ENCODE measurements at regions not wholly inside any gene's neighbourhood (a gene's known extent, or its start where the extent isn't known, plus 50 kb on each side); places are given as distances from the start of the nearest gene placed in this dataset.

- Mint-ChIP-seq H3K27me3 (peaks cover 24% of the 10 kb centered on the region), H3K36me3 (ENCODE audit: low read depth) (no peaks in the 10 kb centered on the region), H3K9me3 (no peaks in the 10 kb centered on the region), H3K27ac (no peak overlapping the region), H3K4me1 (ENCODE audit: low read depth) (no peaks in the 10 kb centered on the region), H3K4me3 (no peak overlapping the region)
- no peak for DNase-seq
Measured at GRCh38 chr11:119859684-119860083, 130.7 kb upstream of the NECTIN1 start.

DNA sequence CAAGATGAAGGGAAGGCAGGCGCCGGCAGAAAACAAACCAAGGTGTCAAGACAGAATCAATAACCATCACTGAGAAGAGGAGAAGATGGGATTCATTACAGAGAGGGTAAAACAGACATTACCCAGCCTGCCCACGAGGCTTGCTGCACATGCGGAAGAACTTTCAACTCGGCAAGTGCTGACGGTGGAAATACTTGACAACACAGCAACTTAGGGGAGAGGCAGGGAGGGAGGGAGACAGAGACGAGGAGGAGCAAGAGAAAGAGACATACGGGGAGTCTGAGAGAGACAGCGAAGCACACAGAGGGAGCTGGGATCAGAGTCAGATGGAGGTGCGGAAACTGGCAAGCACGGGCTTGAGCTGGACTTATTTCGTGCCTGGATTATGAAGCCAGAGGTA is 129.3 kb upstream of the NECTIN1 start:
- no peak for DNase-seq
- Mint-ChIP-seq H3K9me3 (no peaks in the 10 kb centered on the region), H3K4me1 (ENCODE audit: low read depth) (no peaks in the 10 kb centered on the region), H3K27me3 (peaks cover 24% of the 10 kb centered on the region), H3K4me3 (no peak overlapping the region), H3K27ac (no peak overlapping the region), H3K36me3 (ENCODE audit: low read depth) (no peaks in the 10 kb centered on the region)

GRCh38 chr11:119856681-119857485 is 127.9 kb upstream of the NECTIN1 start:
- Mint-ChIP-seq H3K36me3 (ENCODE audit: low read depth) (no peaks in the 10 kb centered on the region), H3K4me3 (no peak overlapping the region), H3K4me1 (ENCODE audit: low read depth) (no peaks in the 10 kb centered on the region), H3K27ac (no peak overlapping the region), H3K27me3 (peaks cover 22% of the 10 kb centered on the region), H3K9me3 (no peaks in the 10 kb centered on the region)
- no peak for DNase-seq

DNA sequence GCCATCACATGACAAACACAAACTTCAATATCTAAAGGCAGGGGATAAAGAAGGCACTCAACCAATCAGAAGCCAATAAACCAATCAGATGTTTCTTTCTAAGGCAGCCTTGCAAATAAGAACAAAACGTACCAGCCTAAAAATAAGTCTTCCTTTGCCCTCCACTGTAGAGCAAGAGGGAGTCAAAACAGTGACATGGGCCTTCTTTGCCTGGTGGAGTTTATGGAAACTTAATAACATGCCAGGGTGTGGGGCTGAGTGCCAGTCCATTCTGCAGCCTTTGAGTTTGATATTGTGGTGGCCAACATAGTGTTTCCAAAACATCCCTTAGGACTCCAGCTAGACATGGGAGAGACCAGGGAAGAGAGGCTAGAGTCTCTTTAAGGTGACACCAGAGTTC is 126.1 kb upstream of the NECTIN1 start:
- H3K4me1 Mint-ChIP-seq (ENCODE audit: low read depth): no peaks in the 10 kb centered on the region
- no peak overlapping the region for H3K4me3 Mint-ChIP-seq
- peaks cover 21% of the 10 kb centered on the region for H3K27me3 Mint-ChIP-seq
- no peak for DNase-seq
- no peak overlapping the region for H3K27ac Mint-ChIP-seq
- no peaks in the 10 kb centered on the region for H3K36me3 Mint-ChIP-seq (ENCODE audit: low read depth)
- H3K9me3 Mint-ChIP-seq: no peaks in the 10 kb centered on the region

- H3K27me3 Mint-ChIP-seq: peaks cover 21% of the 10 kb centered on the region
- H3K4me3 Mint-ChIP-seq: no peak overlapping the region
Measured at GRCh38 chr11:119854521-119854920, 125.5 kb upstream of the NECTIN1 start.

GRCh38 chr11:119853581-119854360 is 124.8 kb upstream of the NECTIN1 start:
- no peaks in the 10 kb centered on the region for H3K4me1 Mint-ChIP-seq (ENCODE audit: low read depth)
- H3K27me3 Mint-ChIP-seq: peaks cover 23% of the 10 kb centered on the region
- H3K36me3 Mint-ChIP-seq (ENCODE audit: low read depth): no peaks in the 10 kb centered on the region
- H3K4me3 Mint-ChIP-seq: no peak overlapping the region
- no peak overlapping the region for H3K27ac Mint-ChIP-seq
- no peak for DNase-seq
- H3K9me3 Mint-ChIP-seq: no peaks in the 10 kb centered on the region

More at GRCh38 chr11:119854521-119854920, 125.5 kb upstream of the NECTIN1 start:
- no peaks in the 10 kb centered on the region for H3K4me1 Mint-ChIP-seq (ENCODE audit: low read depth)
- H3K27ac Mint-ChIP-seq: no peak overlapping the region
- H3K36me3 Mint-ChIP-seq (ENCODE audit: low read depth): no peaks in the 10 kb centered on the region
- H3K9me3 Mint-ChIP-seq: no peaks in the 10 kb centered on the region
- DNase-seq: no peak

- Mint-ChIP-seq H3K36me3 (ENCODE audit: low read depth) (no peaks in the 10 kb centered on the region), H3K27me3 (peaks cover 15% of the 10 kb centered on the region), H3K9me3 (no peaks in the 10 kb centered on the region), H3K27ac (no peak overlapping the region), H3K4me1 (ENCODE audit: low read depth) (no peaks in the 10 kb centered on the region), H3K4me3 (no peak overlapping the region)
- no peak for DNase-seq
Measured at GRCh38 chr11:119852741-119853140, 123.7 kb upstream of the NECTIN1 start.

DNA sequence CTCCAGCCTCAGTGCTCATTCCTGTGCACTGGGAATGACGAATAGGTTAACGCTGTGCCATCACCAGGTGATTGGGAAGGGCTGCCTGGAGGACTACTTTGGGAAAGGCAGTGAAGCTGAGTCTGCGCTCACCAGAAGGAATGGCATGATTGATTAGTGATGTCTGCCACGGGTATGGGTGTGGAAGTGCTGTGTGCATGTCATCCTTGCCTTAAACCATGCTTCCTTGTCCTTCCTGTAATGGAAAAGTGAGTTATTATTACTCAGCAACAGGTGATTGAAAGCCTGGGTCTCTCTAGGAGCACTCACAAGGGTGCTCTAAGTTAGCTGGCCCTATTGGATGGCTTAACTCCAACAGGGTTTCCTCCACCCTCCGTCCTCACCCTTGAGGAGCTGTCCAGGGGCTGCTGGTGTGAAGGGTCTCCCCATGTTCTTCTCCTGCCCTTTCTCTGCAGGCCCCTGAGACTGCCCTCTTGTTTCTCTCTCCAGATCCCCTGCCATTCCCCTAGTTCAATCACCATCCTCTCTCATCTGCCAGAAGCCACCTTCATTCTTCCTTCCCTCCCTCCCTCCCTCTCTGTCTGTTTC is 121.9 kb upstream of the NECTIN1 start:
- Mint-ChIP-seq H3K9me3 (no peaks in the 10 kb centered on the region), H3K36me3 (ENCODE audit: low read depth) (no peaks in the 10 kb centered on the region)

DNA sequence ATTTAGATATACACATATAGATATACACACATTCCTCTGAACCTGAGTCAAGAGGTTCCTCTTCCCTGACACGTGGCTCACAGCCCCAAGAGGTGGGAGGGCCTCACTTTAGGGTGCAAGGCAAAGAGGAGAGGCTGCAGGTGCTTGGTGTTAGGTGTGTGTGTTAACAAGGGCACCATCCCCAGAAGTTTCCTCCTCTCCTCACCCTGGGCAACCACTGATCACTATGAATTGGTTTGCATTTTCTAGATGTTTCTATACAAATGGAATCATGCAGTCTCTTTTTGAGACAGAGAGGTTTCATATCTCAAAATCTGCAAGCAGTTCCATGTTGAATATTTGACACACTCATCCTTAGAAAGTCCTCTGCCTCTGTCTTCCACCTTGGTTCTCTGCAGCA is 120.9 kb upstream of the NECTIN1 start:
- Mint-ChIP-seq H3K4me3 (no peak overlapping the region), H3K27ac (no peak overlapping the region), H3K9me3 (no peaks in the 10 kb centered on the region), H3K36me3 (ENCODE audit: low read depth) (no peaks in the 10 kb centered on the region), H3K27me3 (peaks cover 12% of the 10 kb centered on the region), H3K4me1 (ENCODE audit: low read depth) (no peaks in the 10 kb centered on the region)
- DNase-seq: no peak

More for the DNA sequence above, 121.9 kb upstream of the NECTIN1 start:
- H3K4me3 Mint-ChIP-seq: no peak overlapping the region
- H3K27me3 Mint-ChIP-seq: peaks cover 11% of the 10 kb centered on the region
- H3K4me1 Mint-ChIP-seq (ENCODE audit: low read depth): no peaks in the 10 kb centered on the region
- DNase-seq: no peak
- no peak overlapping the region for H3K27ac Mint-ChIP-seq

GRCh38 chr11:119847853-119848252 is 118.9 kb upstream of the NECTIN1 start:
- no peaks in the 10 kb centered on the region for H3K4me1 Mint-ChIP-seq (ENCODE audit: low read depth)
- DNase-seq: no peak

GRCh38 chr11:119846374-119846773 is 117.4 kb upstream of the NECTIN1 start:
- Mint-ChIP-seq H3K36me3 (ENCODE audit: low read depth) (no peaks in the 10 kb centered on the region), H3K27ac (no peak overlapping the region), H3K27me3 (peaks cover 15% of the 10 kb centered on the region), H3K4me1 (ENCODE audit: low read depth) (no peaks in the 10 kb centered on the region), H3K4me3 (no peak overlapping the region), H3K9me3 (no peaks in the 10 kb centered on the region)
- no peak for DNase-seq

More at GRCh38 chr11:119847853-119848252, 118.9 kb upstream of the NECTIN1 start:
- H3K4me3 Mint-ChIP-seq: no peak overlapping the region
- H3K9me3 Mint-ChIP-seq: no peaks in the 10 kb centered on the region
- H3K27me3 Mint-ChIP-seq: peaks cover 15% of the 10 kb centered on the region
- no peaks in the 10 kb centered on the region for H3K36me3 Mint-ChIP-seq (ENCODE audit: low read depth)
- no peak overlapping the region for H3K27ac Mint-ChIP-seq

GRCh38 chr11:119845756-119846155 is 116.8 kb upstream of the NECTIN1 start:
- Mint-ChIP-seq H3K9me3 (no peaks in the 10 kb centered on the region), H3K36me3 (ENCODE audit: low read depth) (no peaks in the 10 kb centered on the region), H3K4me3 (no peak overlapping the region), H3K27ac (no peak overlapping the region), H3K4me1 (ENCODE audit: low read depth) (no peaks in the 10 kb centered on the region), H3K27me3 (peaks cover 19% of the 10 kb centered on the region)
- no peak for DNase-seq

GRCh38 chr11:119845305-119845704 is 116.3 kb upstream of the NECTIN1 start:
- Mint-ChIP-seq H3K27me3 (peaks cover 20% of the 10 kb centered on the region), H3K9me3 (no peaks in the 10 kb centered on the region), H3K27ac (no peak overlapping the region), H3K36me3 (ENCODE audit: low read depth) (no peaks in the 10 kb centered on the region), H3K4me3 (no peak overlapping the region), H3K4me1 (ENCODE audit: low read depth) (no peaks in the 10 kb centered on the region)
- DNase-seq: no peak

GRCh38 chr11:119844808-119845207 is 115.8 kb upstream of the NECTIN1 start:
- Mint-ChIP-seq H3K36me3 (ENCODE audit: low read depth) (no peaks in the 10 kb centered on the region), H3K9me3 (no peaks in the 10 kb centered on the region), H3K4me1 (ENCODE audit: low read depth) (no peaks in the 10 kb centered on the region), H3K27ac (no peak overlapping the region), H3K4me3 (no peak overlapping the region), H3K27me3 (peaks cover 24% of the 10 kb centered on the region)
- DNase-seq: no peak

- H3K4me1 Mint-ChIP-seq (ENCODE audit: low read depth): no peaks in the 10 kb centered on the region
- H3K9me3 Mint-ChIP-seq: no peaks in the 10 kb centered on the region
- H3K27me3 Mint-ChIP-seq: peaks cover 29% of the 10 kb centered on the region
- H3K4me3 Mint-ChIP-seq: no peak overlapping the region
- H3K27ac Mint-ChIP-seq: no peak overlapping the region
- no peak for DNase-seq
- no peaks in the 10 kb centered on the region for H3K36me3 Mint-ChIP-seq (ENCODE audit: low read depth)
Measured at GRCh38 chr11:119843877-119844276, 114.9 kb upstream of the NECTIN1 start.

Data from activated T-cell treated with anti-CD3 and anti-CD28 coated beads, Interleukin-2, amount 50 U/mL, for 24 hours (primary cell).